H1 (cell line): ENCODE measurements at regions not wholly inside any gene's neighbourhood (a gene's known extent, or its start where the extent isn't known, plus 50 kb on each side); places are given as distances from the start of the nearest gene placed in this dataset.

Experiments
- CTCF ChIA-PET: fragments of 300-600 bp; sonication (Branson Sonifier 250); formaldehyde crosslinking; loops from one replicate; lab custom pipeline; 2021; ENCODE audit not compliant: partially characterized antibody; lab: Charles Lee
- POLR2A ChIA-PET: fragments of 300-600 bp; sonication (Branson Sonifier 250); formaldehyde crosslinking; loops from one replicate; lab custom pipeline; 2021; ENCODE audit warnings: inconsistent platforms; ENCODE audit not compliant: partially characterized antibody; lab: Charles Lee
- DNase-seq, 2 experiments: peaks; one replicate each; pipeline versions ENCODE4 v3.0.0 to v3.0.0-alpha.2; 2010 to 2022; ENCODE audit warnings: low spot score in 2 of 2, low read depth in 1 of 2, mixed read lengths in 1 of 2
- FAIRE-seq: peaks from 2 replicates; lab custom pipeline; 2011; peaks lifted over from hg19 to GRCh38; lab: Jason Lieb, UNC
- H2AFZ ChIP-seq: 2 replicates; pipeline ENCODE4 v1.8.1; 2012; ENCODE audit warnings: low read length, inconsistent platforms
- H2AK5ac ChIP-seq: 2 replicates; pipeline ENCODE4 v1.6.1; 2013; ENCODE audit warnings: low read depth, low read length
- H2BK120ac ChIP-seq: replicated peaks from 2 replicates; pipeline ENCODE3; 2013; ENCODE audit warnings: low read depth, low read length, inconsistent platforms
- H2BK12ac ChIP-seq: 2 replicates; pipeline ENCODE4 v1.6.1; 2013; ENCODE audit warnings: low read depth, low read length
- H2BK15ac ChIP-seq: 2 replicates; pipeline ENCODE4 v1.6.1; 2013; ENCODE audit warnings: low read length
- H2BK20ac ChIP-seq: 2 replicates; pipeline ENCODE4 v1.6.1; 2013; ENCODE audit warnings: low read length
- H2BK5ac ChIP-seq: 2 replicates; pipeline ENCODE4 v1.6.1; 2013; ENCODE audit warnings: low read depth, low read length
- H3K14ac ChIP-seq: 2 replicates; pipeline ENCODE4 v1.6.1; 2013; ENCODE audit warnings: inconsistent platforms; ENCODE audit not compliant: insufficient read length
- H3K18ac ChIP-seq: 2 replicates; pipeline ENCODE4 v1.6.1; 2013; ENCODE audit warnings: low read length; ENCODE audit errors: extremely low read depth
- H3K23ac ChIP-seq: 2 replicates; pipeline ENCODE4 v1.6.1; 2013; ENCODE audit warnings: inconsistent platforms; ENCODE audit not compliant: insufficient read length
- H3K23me2 ChIP-seq: 2 replicates; pipeline ENCODE4 v1.6.1; 2013; ENCODE audit warnings: low read depth, low read length
- H3K27ac ChIP-seq: 2 replicates; pipeline ENCODE4 v1.6.1; 2011; ENCODE audit warnings: low read depth, low read length, inconsistent platforms
- H3K27me3 ChIP-seq, 4 experiments: replicated peaks in 1 of 4; 1 replicate in 1 of 4; 2 replicates in 3 of 4; pipeline versions ENCODE4 v1.6.1 to v1.8.1; 2011 to 2013; ENCODE audit warnings: low read length in 3 of 4, mild to moderate bottlenecking in 3 of 4, inconsistent platforms in 2 of 4, mixed read lengths in 2 of 4, moderate library complexity in 1 of 4; ENCODE audit not compliant: control insufficient read depth in 3 of 4, insufficient read depth in 3 of 4; ENCODE audit errors: extremely low read depth in 1 of 4
- H3K36me3 ChIP-seq, 4 experiments: 2 replicates each; pipeline versions ENCODE4 v1.6.1 to v1.8.1; 2011 to 2013; ENCODE audit warnings: mild to moderate bottlenecking in 4 of 4, low read length in 3 of 4, moderate library complexity in 2 of 4, control low read depth in 1 of 4, inconsistent platforms in 1 of 4; ENCODE audit not compliant: insufficient read depth in 4 of 4, control insufficient read depth in 2 of 4
- H3K4ac ChIP-seq: replicated peaks from 2 replicates; pipeline ENCODE3; 2013; ENCODE audit warnings: low read length, low read depth, mixed read lengths, inconsistent platforms; ENCODE audit not compliant: insufficient read length
- H3K4me1 ChIP-seq, 4 experiments: replicated peaks in 1 of 4; 1 replicate in 1 of 4; 2 replicates in 3 of 4; pipeline versions ENCODE4 v1.6.1 to v1.8.1; 2011 to 2013; ENCODE audit warnings: low read length in 3 of 4, inconsistent platforms in 2 of 4, mixed read lengths in 1 of 4; ENCODE audit not compliant: insufficient read depth in 4 of 4, control insufficient read depth in 3 of 4
- H3K4me2 ChIP-seq, 2 experiments: 2 replicates each; pipeline versions ENCODE4 v1.6.1 to v1.8.1; 2011 to 2013; ENCODE audit warnings: low read depth in 2 of 2, low read length in 2 of 2, control low read depth in 1 of 2, inconsistent platforms in 1 of 2, mild to moderate bottlenecking in 1 of 2; ENCODE audit not compliant: insufficient read depth in 1 of 2
- H3K4me3 ChIP-seq, 4 experiments: fragments of 200-600, 300-600 bp in 1 of 4; sonication (generic), shearing (Covaris generic), sonication (Bioruptor Twin) in 1 of 4; 2 replicates each; pipeline versions ENCODE4 v1.5.1 to v1.8.1; 2011 to 2016; ENCODE audit warnings: low read length in 4 of 4, low read depth in 3 of 4, control low read depth in 2 of 4, inconsistent platforms in 2 of 4, mild to moderate bottlenecking in 2 of 4, mixed read lengths in 1 of 4, moderate library complexity in 1 of 4; ENCODE audit not compliant: insufficient read depth in 2 of 4; ENCODE audit errors: extremely low read depth in 1 of 4
- H3K56ac ChIP-seq: replicated peaks from 2 replicates; pipeline ENCODE3; 2013; ENCODE audit warnings: low read depth, mild to moderate bottlenecking, mixed read lengths, low read length, inconsistent platforms; ENCODE audit not compliant: insufficient read length
- H3K79me1 ChIP-seq: 2 replicates; pipeline ENCODE4 v1.6.1; 2013; ENCODE audit warnings: low read depth, low read length, control low read depth
- H3K79me2 ChIP-seq, 2 experiments: 2 replicates each; pipeline versions ENCODE4 v1.6.1 to v1.8.1; 2012 to 2013; ENCODE audit warnings: low read length in 2 of 2, mild to moderate bottlenecking in 2 of 2, inconsistent platforms in 1 of 2; ENCODE audit not compliant: insufficient read depth in 2 of 2, control insufficient read depth in 1 of 2
- H3K9ac ChIP-seq, 4 experiments: replicated peaks in 1 of 4; 1 replicate in 1 of 4; 2 replicates in 3 of 4; pipeline versions ENCODE4 v1.6.1 to v1.8.1; 2011 to 2013; ENCODE audit warnings: low read depth in 3 of 4, low read length in 3 of 4, control low read depth in 2 of 4, mild to moderate bottlenecking in 2 of 4, moderate library complexity in 2 of 4, inconsistent platforms in 1 of 4; ENCODE audit errors: extremely low read depth in 1 of 4
- H3K9me3 ChIP-seq, 2 experiments: 2 replicates each; pipeline versions ENCODE4 v1.6.1 to v1.8.1; 2012 to 2013; ENCODE audit warnings: mild to moderate bottlenecking in 2 of 2, moderate library complexity in 2 of 2, control low read depth in 1 of 2, inconsistent platforms in 1 of 2, low read depth in 1 of 2, low read length in 1 of 2, mixed read lengths in 1 of 2; ENCODE audit not compliant: insufficient read depth in 2 of 2
- H4K20me1 ChIP-seq, 2 experiments: replicated peaks in 1 of 2; 2 replicates each; pipeline versions ENCODE3 to v1.8.1; 2011 to 2013; ENCODE audit warnings: inconsistent platforms in 2 of 2, low read length in 2 of 2, mild to moderate bottlenecking in 1 of 2; ENCODE audit not compliant: insufficient read depth in 2 of 2, control insufficient read depth in 1 of 2
- H4K5ac ChIP-seq: 2 replicates; pipeline ENCODE4 v1.6.1; 2013; ENCODE audit warnings: low read length, low read depth, mixed read lengths, inconsistent platforms; ENCODE audit not compliant: insufficient read length
- H4K8ac ChIP-seq: 2 replicates; pipeline ENCODE4 v1.8.0; 2013; ENCODE audit warnings: mild to moderate bottlenecking, moderate library complexity, low read length, inconsistent platforms; ENCODE audit not compliant: insufficient read depth; ENCODE audit errors: extremely low read depth
- H4K91ac ChIP-seq: replicated peaks from 2 replicates; pipeline ENCODE3; 2013; ENCODE audit warnings: low read length, mixed read lengths, inconsistent platforms; ENCODE audit not compliant: insufficient read length
- BACH1 ChIP-seq: IDR thresholded peaks from 2 replicates; pipeline ENCODE4 v1.6.1; 2012; ENCODE audit warnings: low read length, improper control_type of control experiment
- BRCA1 ChIP-seq: IDR thresholded peaks from 2 replicates; pipeline ENCODE4 v1.6.1; 2012; ENCODE audit warnings: low read depth, low read length, improper control_type of control experiment
- CTBP2 ChIP-seq: IDR thresholded peaks from 2 replicates; pipeline ENCODE4 v1.7.0; 2011; ENCODE audit warnings: borderline replicate concordance, mild to moderate bottlenecking, moderate library complexity, mixed read lengths, low read length; ENCODE audit not compliant: insufficient read depth, insufficient read length
- EGR1 ChIP-seq: IDR thresholded peaks from 2 replicates; pipeline ENCODE4 v1.6.1; 2011; ENCODE audit warnings: low read depth, low read length, borderline replicate concordance
- KDM1A ChIP-seq: fragments of 200-600, 300-600 bp; sonication (generic); IDR thresholded peaks from 2 replicates; pipeline ENCODE4 v1.7.1; 2016; ENCODE audit warnings: mild to moderate bottlenecking, low read length, borderline replicate concordance
- MAX ChIP-seq: IDR thresholded peaks from 2 replicates; pipeline ENCODE4 v1.6.1; 2012; ENCODE audit warnings: inconsistent platforms
- NRF1 ChIP-seq: IDR thresholded peaks from 2 replicates; pipeline ENCODE4 v1.6.1; 2011; ENCODE audit warnings: mild to moderate bottlenecking, low read depth, low read length, improper control_type of control experiment
- RFX5 ChIP-seq: IDR thresholded peaks from 2 replicates; pipeline ENCODE4 v1.6.1; 2011; ENCODE audit warnings: low read depth, low read length, improper control_type of control experiment, borderline replicate concordance
- SP1 ChIP-seq: IDR thresholded peaks from 2 replicates; pipeline ENCODE4 v1.6.1; 2011; ENCODE audit warnings: low read depth, low read length
- SRF ChIP-seq: IDR thresholded peaks from 2 replicates; pipeline ENCODE4 v1.6.1; 2011; ENCODE audit warnings: mild to moderate bottlenecking, low read depth, low read length, moderate library complexity
- WGBS, 2 experiments: shearing (Covaris generic) in 1 of 2; methylation state at CpG; one replicate each; pipeline versions ENCODE4 v1.1.6 to v1.1.7; 2013 to 2015; ENCODE audit warnings: low lambda C conversion rate in 2 of 2, mixed read lengths in 2 of 2, inconsistent platforms in 1 of 2, low coverage in 1 of 2, missing lambda C conversion rate in 1 of 2; ENCODE audit not compliant: insufficient replicate concordance in 2 of 2, insufficient coverage in 1 of 2, insufficient read length in 1 of 2; ENCODE audit errors: extremely low coverage in 1 of 2, missing lambda C conversion rate in 1 of 2; 5-methylcytosine and 5-hydroxymethylcytosine counted together

DNA sequence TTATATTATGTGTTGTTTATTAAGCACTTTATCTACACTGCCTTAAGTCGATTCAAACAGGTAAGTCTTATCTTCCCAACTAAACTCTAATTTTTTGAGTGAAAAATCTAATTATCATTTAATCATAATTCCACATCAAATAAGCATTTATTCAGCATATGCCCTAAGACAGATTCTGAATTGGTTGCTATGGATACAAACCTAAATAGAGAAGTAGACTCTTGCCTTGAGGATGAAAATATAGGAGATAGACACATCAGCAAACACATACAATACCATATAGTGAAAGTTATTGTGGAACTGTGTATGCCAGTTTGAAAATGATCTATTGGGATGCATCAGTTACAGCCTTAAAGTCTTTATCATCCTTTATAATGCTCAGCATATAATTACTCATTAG, 1679.9 kb downstream of the SLITRK1 start:
- Histone ChIP-seq H3K79me1 (no peaks in the 10 kb centered on the region), H3K4ac (no peak overlapping the region), H3K18ac (no peak overlapping the region), H3K23me2 (no peaks in the 10 kb centered on the region), H4K8ac (no peak overlapping the region), H3K14ac (no peak overlapping the region), H3K9ac (no peak overlapping the region), H3K56ac (no peak overlapping the region), H2AFZ (no peak overlapping the region), H3K4me1 (no peaks in the 10 kb centered on the region), H2AK5ac (no peak overlapping the region), H3K27ac (no peak overlapping the region), H3K79me2 (no peaks in the 10 kb centered on the region), H3K23ac (no peak overlapping the region), H3K4me3 (no peak overlapping the region), H4K20me1 (no peaks in the 10 kb centered on the region), H3K4me2 (no peak overlapping the region), H2BK12ac (no peak overlapping the region), H4K91ac (no peak overlapping the region), H3K36me3 (no peaks in the 10 kb centered on the region), H2BK120ac (no peak overlapping the region), H2BK20ac (no peak overlapping the region), H3K9me3 (no peaks in the 10 kb centered on the region), H4K5ac (no peak overlapping the region), H2BK5ac (no peak overlapping the region), H3K27me3 (no peaks in the 10 kb centered on the region), H2BK15ac (no peak overlapping the region)
- ChIA-PET CTCF (no interaction called here), POLR2A (no interaction called here)
- DNase-seq (no peak), FAIRE-seq (no peak)
- no peak for TF ChIP-seq KDM1A
- no peak for TF ChIP-seq BRCA1
- TF ChIP-seq SP1: no peak
- TF ChIP-seq MAX: no peak
- TF ChIP-seq EGR1: no peak
- no peak for TF ChIP-seq CTBP2
- TF ChIP-seq NRF1: no peak
- no peak for TF ChIP-seq BACH1
- no peak for TF ChIP-seq SRF
- TF ChIP-seq RFX5: no peak
- WGBS, 2 experiments: 85% methylated on average over 1 of the region's 1 CpG; no CpG with 5 or more reads in 1 of the 2 experiments
